Neutrophil (primary cell): ENCODE measurements at regions not wholly inside any gene's neighbourhood (a gene's known extent, or its start where the extent isn't known, plus 50 kb on each side); places are given as distances from the start of the nearest gene placed in this dataset.
"Not testable (repeated sequence)": the region's sequence is repeated elsewhere in the genome, so short reads cannot be mapped to it uniquely, and the experiment has no call there.

ENCODE experiments used
- H3K27ac ChIP-seq: fragments of 200-600 bp; sonication (generic); 2 replicates; pipeline ENCODE4 v1.5.1; 2016; ENCODE audit warnings: mild to moderate bottlenecking, moderate library complexity
- H3K27me3 ChIP-seq: fragments of 200-600 bp; sonication (generic); 2 replicates; pipeline ENCODE4 v1.6.0; 2016; ENCODE audit warnings: mild to moderate bottlenecking
- H3K36me3 ChIP-seq: fragments of 200-600 bp; sonication (generic); 2 replicates; pipeline ENCODE4 v1.5.1; 2017
- H3K4me1 ChIP-seq, 2 experiments: fragments of 200-600 bp in 1 of 2; sonication (generic) in 1 of 2; 1 replicate in 1 of 2; 2 replicates in 1 of 2; pipeline versions ENCODE4 v1.5.1 to v1.6.1; 2013 to 2016; ENCODE audit warnings: low read depth in 1 of 2, low read length in 1 of 2, mild to moderate bottlenecking in 1 of 2, moderate library complexity in 1 of 2; ENCODE audit not compliant: control insufficient read depth in 1 of 2, insufficient read depth in 1 of 2
- H3K4me3 ChIP-seq, 2 experiments: fragments of 200-600 bp in 1 of 2; sonication (generic) in 1 of 2; 1 replicate in 1 of 2; 2 replicates in 1 of 2; pipeline ENCODE4 v1.5.1; 2013 to 2016; ENCODE audit warnings: low read depth in 1 of 2, low read length in 1 of 2, mild to moderate bottlenecking in 1 of 2, moderate library complexity in 1 of 2
- H3K9me3 ChIP-seq: fragments of 200-600 bp; sonication (generic); 2 replicates; pipeline ENCODE4 v1.5.1; 2016
- TF ChIP-seq, protein P1 (sequence below): fragments of 200-600 bp; sonication (generic); IDR thresholded peaks from 2 replicates; pipeline ENCODE4 v1.5.1; 2016; ENCODE audit warnings: antibody characterized with exemption

DNA sequence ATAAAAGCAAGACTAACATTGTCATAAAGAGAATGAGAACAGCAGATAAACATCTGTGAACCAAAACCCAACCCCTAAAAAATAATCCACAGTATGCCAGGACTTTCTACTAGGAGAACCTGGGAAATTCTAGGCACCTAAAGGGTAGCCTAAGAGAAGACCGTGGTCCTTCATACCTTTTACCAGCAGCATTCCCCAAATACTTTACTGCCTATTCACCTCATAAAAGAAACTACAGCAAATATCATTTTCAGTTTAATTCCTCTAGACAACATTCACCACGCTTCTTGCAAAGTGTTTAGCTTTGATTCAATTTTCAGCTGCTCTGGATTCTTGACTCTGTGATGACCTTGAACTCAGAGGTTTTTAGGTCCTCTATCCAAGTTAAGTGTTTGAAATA lies 1180.7 kb upstream of the B3GALT2 start:
- Histone ChIP-seq H3K27ac (no peak overlapping the region), H3K4me3 (no peak overlapping the region), H3K36me3 (no peaks in the 10 kb centered on the region), H3K4me1 (no peaks in the 10 kb centered on the region), H3K9me3 (no peaks in the 10 kb centered on the region), H3K27me3 (no peaks in the 10 kb centered on the region)
- TF ChIP-seq, protein P1, sequence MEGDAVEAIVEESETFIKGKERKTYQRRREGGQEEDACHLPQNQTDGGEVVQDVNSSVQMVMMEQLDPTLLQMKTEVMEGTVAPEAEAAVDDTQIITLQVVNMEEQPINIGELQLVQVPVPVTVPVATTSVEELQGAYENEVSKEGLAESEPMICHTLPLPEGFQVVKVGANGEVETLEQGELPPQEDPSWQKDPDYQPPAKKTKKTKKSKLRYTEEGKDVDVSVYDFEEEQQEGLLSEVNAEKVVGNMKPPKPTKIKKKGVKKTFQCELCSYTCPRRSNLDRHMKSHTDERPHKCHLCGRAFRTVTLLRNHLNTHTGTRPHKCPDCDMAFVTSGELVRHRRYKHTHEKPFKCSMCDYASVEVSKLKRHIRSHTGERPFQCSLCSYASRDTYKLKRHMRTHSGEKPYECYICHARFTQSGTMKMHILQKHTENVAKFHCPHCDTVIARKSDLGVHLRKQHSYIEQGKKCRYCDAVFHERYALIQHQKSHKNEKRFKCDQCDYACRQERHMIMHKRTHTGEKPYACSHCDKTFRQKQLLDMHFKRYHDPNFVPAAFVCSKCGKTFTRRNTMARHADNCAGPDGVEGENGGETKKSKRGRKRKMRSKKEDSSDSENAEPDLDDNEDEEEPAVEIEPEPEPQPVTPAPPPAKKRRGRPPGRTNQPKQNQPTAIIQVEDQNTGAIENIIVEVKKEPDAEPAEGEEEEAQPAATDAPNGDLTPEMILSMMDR = no peak

DNA sequence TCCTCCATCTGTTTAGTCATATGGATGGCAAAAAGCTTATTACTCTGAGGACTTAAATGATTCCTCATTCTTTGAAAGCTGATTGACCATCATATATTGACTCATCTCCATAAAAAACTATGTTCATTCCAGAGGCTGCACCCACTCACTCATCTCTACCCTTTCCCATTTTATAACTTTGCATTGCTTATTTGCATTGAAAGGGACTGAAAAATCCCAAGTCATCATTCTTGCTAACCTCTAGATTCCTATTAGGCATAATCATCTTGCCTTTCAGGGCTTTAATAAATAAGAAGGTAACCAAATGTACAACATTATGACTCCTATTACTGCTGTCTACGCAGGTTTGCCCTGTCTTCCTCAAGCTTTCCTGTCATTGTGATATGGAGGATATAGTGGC lies 1180.3 kb upstream of the B3GALT2 start:
- H3K27ac ChIP-seq = no peak overlapping the region
- TF ChIP-seq, protein P1 = no peak

DNA sequence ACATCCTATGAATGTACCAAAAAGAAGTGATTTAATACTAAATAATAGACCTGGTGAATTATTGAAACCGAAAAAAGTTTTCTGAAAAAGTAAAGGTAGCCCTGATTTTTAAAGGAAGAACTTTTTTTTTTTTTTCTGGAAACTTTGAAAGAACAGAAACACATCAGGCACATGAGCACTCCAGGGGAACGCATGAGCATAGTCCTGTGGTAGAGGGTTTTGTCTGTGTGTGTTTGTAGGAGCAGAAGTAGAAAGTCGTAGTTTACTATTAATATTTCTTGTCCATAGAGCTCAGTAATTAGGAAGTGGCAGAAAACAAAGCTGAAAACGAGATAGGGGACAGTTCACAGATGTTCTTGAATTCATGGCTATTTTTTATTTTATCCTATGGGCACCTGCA lies 1175.9 kb upstream of the B3GALT2 start:
- Histone ChIP-seq H3K9me3 (no peaks in the 10 kb centered on the region), H3K4me1 (no peaks in the 10 kb centered on the region), H3K36me3 (no peaks in the 10 kb centered on the region), H3K4me3 (no peak overlapping the region), H3K27ac (no peak overlapping the region), H3K27me3 (no peaks in the 10 kb centered on the region)
- TF ChIP-seq, protein P1 = no peak

More for the DNA sequence above, 1180.3 kb upstream of the B3GALT2 start:
- Histone ChIP-seq H3K4me1 (no peaks in the 10 kb centered on the region), H3K9me3 (no peaks in the 10 kb centered on the region), H3K36me3 (no peaks in the 10 kb centered on the region), H3K27me3 (no peaks in the 10 kb centered on the region), H3K4me3 (no peak overlapping the region)

DNA sequence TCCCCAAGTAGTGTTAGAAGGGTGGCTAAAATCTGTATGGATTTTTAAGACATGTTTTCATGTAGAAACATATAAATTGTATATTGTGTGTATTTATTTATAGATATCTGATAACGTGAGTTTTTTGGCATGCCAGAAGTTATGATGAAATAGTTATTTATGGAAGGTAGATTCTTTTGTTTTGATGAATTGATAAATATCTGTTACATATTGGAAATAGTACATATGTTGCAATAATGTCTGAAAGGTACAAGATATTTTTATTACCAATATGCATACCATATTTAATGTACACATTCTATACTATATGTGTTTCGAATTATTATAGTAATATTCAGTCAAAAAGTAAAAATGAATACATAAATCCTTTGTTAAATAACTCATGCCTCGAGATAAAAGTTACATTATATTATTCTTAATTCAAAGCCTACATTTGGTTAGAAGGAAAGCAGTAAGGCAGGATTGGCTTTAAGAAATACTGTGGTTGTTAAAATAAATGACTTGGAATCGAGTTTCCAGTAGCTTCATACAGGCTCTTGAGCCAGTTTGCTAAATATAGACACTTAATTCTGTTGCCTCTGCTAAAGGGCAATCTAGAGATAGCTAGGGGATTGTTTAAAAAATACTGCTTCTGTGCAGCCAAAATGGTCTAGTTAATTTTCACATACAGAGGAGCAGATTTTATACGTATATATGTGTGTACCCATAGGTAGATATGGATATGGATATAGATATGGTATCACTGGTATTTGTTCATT lies 1175.1 kb upstream of the B3GALT2 start:
- no peaks in the 10 kb centered on the region for H3K27me3 ChIP-seq
- no peak overlapping the region for H3K4me3 ChIP-seq
- H3K36me3 ChIP-seq = no peaks in the 10 kb centered on the region
- TF ChIP-seq, protein P1 = no peak
- H3K27ac ChIP-seq = no peak overlapping the region
- H3K4me1 ChIP-seq = no peaks in the 10 kb centered on the region
- H3K9me3 ChIP-seq = no peaks in the 10 kb centered on the region

DNA sequence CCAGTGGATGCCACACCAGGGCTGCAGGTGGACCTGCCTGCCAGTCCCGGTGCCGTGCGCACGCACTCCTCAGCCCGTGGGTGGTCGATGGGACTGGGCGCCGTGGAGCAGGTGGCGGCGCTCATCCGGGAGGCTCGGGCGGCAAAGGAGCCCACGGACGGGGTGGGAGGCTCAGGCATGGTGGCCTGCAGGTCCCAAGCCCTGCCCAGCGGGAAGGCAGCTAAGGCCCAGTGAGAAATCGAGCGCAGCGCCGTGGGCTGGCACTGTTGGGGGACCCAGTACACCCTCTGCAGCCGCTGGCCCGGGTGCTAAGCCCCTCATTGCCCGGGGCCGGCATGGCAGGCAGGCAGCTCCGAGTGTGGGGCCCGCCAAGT lies 1171.8 kb upstream of the B3GALT2 start:
- Histone ChIP-seq H3K27me3 (no peaks in the 10 kb centered on the region), H3K27ac (no peak overlapping the region), H3K9me3 (no peaks in the 10 kb centered on the region), H3K4me1 (no peaks in the 10 kb centered on the region), H3K36me3 (no peaks in the 10 kb centered on the region), H3K4me3 (no peak overlapping the region)
- TF ChIP-seq, protein P1 = no peak

DNA sequence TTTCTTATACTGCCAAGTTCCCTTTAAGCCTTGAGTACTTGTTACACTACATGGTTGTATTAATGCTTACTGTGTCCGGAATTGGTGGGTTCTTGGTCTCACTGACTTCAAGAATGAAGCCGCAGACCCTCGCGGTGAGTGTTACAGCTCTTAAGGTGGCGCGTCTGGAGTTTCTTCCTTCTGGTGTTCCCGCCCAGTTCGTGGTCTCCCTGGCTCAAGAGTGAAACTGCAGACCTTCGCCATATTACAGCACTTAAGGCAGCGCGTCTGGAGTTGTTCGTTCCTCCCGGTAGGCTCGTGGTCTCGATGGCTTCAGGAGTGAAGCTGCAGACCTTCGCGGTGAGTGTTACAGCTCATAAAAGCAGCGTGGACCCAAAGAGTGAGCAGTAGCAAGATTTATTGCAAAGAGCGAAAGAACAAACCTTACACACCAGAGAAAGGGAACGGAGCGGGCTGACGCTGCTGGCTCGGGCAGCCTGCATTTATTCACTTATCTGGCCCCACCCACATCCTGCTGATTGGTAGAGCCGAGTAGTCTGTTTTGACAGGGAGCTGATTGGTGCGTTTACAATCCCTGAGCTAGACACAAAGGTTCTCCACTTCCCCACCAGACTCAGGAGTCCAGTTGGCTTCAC lies 1171.3 kb upstream of the B3GALT2 start:
- H3K9me3 ChIP-seq, H3K4me1 ChIP-seq, H3K4me3 ChIP-seq, H3K27ac ChIP-seq, H3K27me3 ChIP-seq, H3K36me3 ChIP-seq: not testable (repeated sequence)
